Heart left ventricle (tissue), 13 donors: ENCODE measurements at regions not wholly inside any gene's neighbourhood (a gene's known extent, or its start where the extent isn't known, plus 50 kb on each side); places are given as distances from the start of the nearest gene placed in this dataset.

Source experiments
- POLR2A ChIP-seq, 2 donors: fragments of 450-650 bp; IDR thresholded peaks; one replicate each; pipeline ENCODE4 v1.6.1; 2017; ENCODE audit warnings: antibody characterized with exemption in 2 of 2, mild to moderate bottlenecking in 2 of 2, moderate library complexity in 2 of 2
- TF ChIP-seq, protein P1 (sequence below), 12 donors: fragments of 200-600 bp; sonication (generic) in 4 of 12; IDR thresholded peaks; one replicate each; pipeline versions ENCODE4 v1.5.0 to v1.8.0; 2018 to 2022; ENCODE audit warnings: antibody characterized with exemption in 12 of 12, mild to moderate bottlenecking in 5 of 12
- donor health status: ischemic (EF 13 %, LVEDD 7.1; RV severe dilation, severe dysfunction).
- donor health status: DM: no; HTN: yes; CAD: no.
- donor health status: DM: no; HTN: no; CAD: no.
- donor health status: ischemic (EF 25% LVEDD 6.9; RV normal size, moderate dysfunction).
- donor health status: ischemic (EF 25% LVEDD 5.7; RV mildly dilated, moderate dysfunction).
- donor health status: ischemic (EF 35%, LVEDD 5.7; RV mildly dilated, moderate dysfunction).
- donor health status: nonischemic (EF 11% LVEDD 7.7; RV severe dilation, severe dysfunction).
- donor health status: DM: yes; HTN: yes; CAD: no.
- donor health status: PGD.
- donor health status: ischemic (EF 29% LVEDD 5.4; RV normal size, mild dysfunction).
- donor health status: nonischemic (EF 23%, LVEDD 6.1; RV moderate dilation, normal function).

DNA sequence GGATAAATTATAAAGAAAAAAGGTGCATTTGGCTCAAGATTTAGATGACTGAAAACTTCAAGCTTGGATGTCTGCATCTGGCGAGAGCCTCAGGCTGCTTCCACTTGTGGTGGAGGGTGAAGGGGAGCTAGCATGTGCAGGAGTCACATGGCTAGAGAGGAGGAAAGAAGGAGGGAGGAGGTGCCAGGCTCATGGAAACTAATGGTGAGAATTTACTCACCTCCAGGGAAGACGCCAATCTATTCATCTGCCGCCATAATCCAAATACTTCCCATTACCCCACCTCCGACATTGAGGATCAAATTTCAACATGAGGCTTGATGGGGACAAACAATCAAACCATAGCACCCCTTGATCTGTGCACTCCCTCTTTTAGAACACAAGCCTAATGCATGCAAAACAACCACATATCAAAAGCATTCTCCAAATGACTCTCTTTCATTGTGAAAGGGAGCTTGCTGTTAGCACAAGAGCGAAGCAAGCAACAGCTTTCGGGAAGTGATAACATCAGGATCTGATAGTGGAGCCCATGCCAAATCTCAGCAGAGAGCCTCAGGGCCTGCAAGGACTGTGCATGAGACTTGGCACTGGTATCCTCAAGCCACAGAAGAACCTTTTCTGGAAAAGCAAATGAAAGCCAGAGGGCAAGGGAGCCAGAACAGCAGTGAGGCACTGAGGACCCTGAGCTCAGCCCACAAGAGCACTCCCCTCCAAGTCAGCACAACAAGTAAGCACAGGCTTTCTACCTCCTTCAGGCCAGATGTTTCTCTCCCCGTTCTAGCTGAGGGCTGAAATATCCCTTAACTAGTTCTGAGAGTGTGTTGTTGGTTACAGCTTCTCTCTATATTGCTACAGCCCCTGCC is 50.2 kb upstream of the THBS1 start:
- TF ChIP-seq, protein P1, sequence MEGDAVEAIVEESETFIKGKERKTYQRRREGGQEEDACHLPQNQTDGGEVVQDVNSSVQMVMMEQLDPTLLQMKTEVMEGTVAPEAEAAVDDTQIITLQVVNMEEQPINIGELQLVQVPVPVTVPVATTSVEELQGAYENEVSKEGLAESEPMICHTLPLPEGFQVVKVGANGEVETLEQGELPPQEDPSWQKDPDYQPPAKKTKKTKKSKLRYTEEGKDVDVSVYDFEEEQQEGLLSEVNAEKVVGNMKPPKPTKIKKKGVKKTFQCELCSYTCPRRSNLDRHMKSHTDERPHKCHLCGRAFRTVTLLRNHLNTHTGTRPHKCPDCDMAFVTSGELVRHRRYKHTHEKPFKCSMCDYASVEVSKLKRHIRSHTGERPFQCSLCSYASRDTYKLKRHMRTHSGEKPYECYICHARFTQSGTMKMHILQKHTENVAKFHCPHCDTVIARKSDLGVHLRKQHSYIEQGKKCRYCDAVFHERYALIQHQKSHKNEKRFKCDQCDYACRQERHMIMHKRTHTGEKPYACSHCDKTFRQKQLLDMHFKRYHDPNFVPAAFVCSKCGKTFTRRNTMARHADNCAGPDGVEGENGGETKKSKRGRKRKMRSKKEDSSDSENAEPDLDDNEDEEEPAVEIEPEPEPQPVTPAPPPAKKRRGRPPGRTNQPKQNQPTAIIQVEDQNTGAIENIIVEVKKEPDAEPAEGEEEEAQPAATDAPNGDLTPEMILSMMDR (IDR thresholded peaks at IDR 0.05): no peak
- TF ChIP-seq POLR2A (IDR thresholded peaks at IDR 0.05): no peak
